GM13977 (cell line): ENCODE measurements at regions not wholly inside any gene's neighbourhood (a gene's known extent, or its start where the extent isn't known, plus 50 kb on each side); places are given as distances from the start of the nearest gene placed in this dataset.

Source experiments
- DNase-seq: peaks from one replicate; pipeline ENCODE4 v3.0.0; 2012; ENCODE audit warnings: low spot score
- CTCF ChIP-seq: IDR thresholded peaks from 2 replicates; pipeline ENCODE4 v1.5.1; 2012; ENCODE audit warnings: mild to moderate bottlenecking, control low read depth; ENCODE audit not compliant: insufficient read depth; ENCODE audit errors: extremely low read depth, missing control alignments
- in situ Hi-C: fragments of 300-500 bp; cut with MboI; formaldehyde crosslinking; loops from one replicate; pipeline ENCODE4 v1.12.0; 2022; ENCODE audit warnings: low sequenced_read_pairs, low pct_unique_long_range_greater_than_20kb, mixed read lengths, inconsistent platforms; ENCODE audit not compliant: unreplicated experiment

GRCh38 chr2:59888015-59888414 is 665.4 kb downstream of the BCL11A start:
- peak; percentile 56 for DNase-seq
- in situ Hi-C loops, result no loop called here
- no peak for TF ChIP-seq CTCF

GRCh38 chr2:59887366-59887765 is 666.1 kb downstream of the BCL11A start:
- in situ Hi-C loops, result no loop called here
- TF ChIP-seq CTCF, result no peak
- no peak for DNase-seq

- no peak for DNase-seq
- TF ChIP-seq CTCF, result no peak
- in situ Hi-C loops, result no loop called here
Measured at GRCh38 chr2:59886759-59887158, 666.7 kb downstream of the BCL11A start.

GRCh38 chr2:59885541-59885940 is 667.9 kb downstream of the BCL11A start:
- no peak for TF ChIP-seq CTCF
- in situ Hi-C loops, result no loop called here
- DNase-seq, result no peak

GRCh38 chr2:59884166-59884565 is 669.3 kb downstream of the BCL11A start:
- no peak for TF ChIP-seq CTCF
- in situ Hi-C loops, result no loop called here
- DNase-seq, result no peak

GRCh38 chr2:59882822-59883221 is 670.6 kb downstream of the BCL11A start:
- no peak for TF ChIP-seq CTCF
- no peak for DNase-seq
- in situ Hi-C loops, result no loop called here

- DNase-seq, result no peak
- no peak for TF ChIP-seq CTCF
- in situ Hi-C loops, result no loop called here
Measured at GRCh38 chr2:59882279-59882678, 671.2 kb downstream of the BCL11A start.
